Skin epidermis (tissue), 12 donors: ENCODE measurements at regions not wholly inside any gene's neighbourhood (a gene's known extent, or its start where the extent isn't known, plus 50 kb on each side); places are given as distances from the start of the nearest gene placed in this dataset.
"Not testable (repeated sequence)": the region's sequence is repeated elsewhere in the genome, so short reads cannot be mapped to it uniquely, and the experiment has no call there.

Experiments
- H3K27ac ChIP-seq, 21 experiments: fragments of 200-600 bp; sonication (generic) in 11 of 21; one replicate each; pipeline ENCODE4 v1.5.0; 2020; ENCODE audit warnings: mild to moderate bottlenecking in 3 of 21, inconsistent platforms in 2 of 21, moderate library complexity in 2 of 21
- H3K4me3 ChIP-seq, 7 experiments: fragments of 200-600 bp; sonication (generic) in 2 of 7; one replicate each; pipeline ENCODE4 v1.5.0; 2020; ENCODE audit warnings: inconsistent platforms in 2 of 7, mild to moderate bottlenecking in 2 of 7, moderate library complexity in 1 of 7

DNA sequence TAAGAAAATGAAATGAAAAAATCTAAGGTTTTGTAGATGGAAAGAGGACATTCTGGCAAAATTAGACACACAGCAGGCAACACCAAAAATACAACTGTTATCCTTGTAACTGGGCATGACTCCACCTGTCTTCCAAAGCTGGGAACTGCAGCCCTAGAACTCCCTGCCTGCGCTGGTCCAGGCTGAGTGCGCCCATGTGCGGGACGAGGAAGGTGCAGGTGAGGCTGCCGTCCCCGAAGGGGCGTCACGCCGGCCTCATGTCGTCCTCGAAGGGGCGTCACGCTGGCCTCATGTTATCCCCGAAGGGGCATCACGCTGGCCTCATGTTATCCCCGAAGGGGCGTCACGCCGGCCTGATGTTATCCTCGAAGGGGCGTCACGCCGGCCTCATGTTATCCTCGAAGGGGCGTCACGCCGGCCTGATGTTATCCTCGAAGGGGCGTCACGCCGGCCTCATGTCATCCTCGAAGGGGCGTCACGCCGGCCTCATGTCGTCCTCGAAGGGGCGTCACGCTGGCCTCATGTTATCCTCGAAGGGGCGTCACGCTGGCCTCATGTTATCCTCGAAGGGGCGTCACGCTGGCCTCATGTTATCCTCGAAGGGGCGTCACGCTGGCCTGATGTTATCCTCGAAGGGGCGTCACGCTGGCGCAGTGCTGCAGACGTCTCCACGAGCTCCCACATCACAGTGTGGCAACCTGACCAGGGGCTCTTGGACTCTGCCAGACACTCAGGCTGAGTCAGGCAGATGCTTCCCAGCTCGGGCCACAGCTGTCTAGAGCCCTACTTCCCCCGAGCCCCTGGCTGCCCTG lies 100.3 kb upstream of the SALL3 start:
- not testable (repeated sequence) for H3K4me3 ChIP-seq, H3K27ac ChIP-seq

DNA sequence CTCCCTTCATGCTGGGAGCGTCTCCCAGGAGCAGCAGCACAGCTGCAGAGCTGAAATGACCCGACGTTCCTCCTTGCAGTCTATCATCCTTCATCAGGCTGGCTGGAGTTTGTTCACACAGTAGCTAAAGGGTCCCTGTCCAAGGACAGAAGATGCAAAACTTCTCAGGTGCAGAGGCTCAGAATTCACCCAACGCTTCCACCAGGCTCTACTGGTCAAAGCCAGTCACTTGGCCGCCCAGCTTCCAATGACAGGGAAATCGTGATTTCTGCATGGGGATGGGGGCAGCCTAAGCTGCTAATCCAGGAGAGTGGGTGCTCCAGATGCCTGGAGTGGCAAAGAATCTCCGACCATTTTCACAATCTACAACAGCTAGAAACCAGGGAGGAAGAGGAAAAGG lies 97.0 kb upstream of the SALL3 start:
- H3K4me3 ChIP-seq: no peak overlapping the region
- no peak overlapping the region for H3K27ac ChIP-seq

DNA sequence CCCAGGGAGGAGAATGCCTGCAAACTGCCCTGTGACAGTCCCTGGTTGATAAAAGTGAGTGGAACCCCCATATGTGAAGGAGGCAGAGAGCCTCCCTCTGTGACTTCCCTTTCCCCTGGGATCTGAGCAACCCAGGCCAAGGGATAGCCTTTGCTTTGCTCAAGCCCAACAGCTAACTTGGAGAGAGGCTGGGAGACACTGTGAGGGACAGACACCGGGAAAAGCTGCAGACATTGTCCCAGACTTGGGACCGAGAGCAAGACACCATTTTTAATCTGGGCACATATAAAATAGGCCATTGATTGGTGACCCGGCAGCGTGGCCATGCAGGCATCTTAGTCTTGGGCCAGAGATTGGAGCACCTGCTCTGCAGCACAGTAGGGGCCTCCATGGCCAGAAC lies 96.1 kb upstream of the SALL3 start:
- Histone ChIP-seq H3K4me3 (no peak overlapping the region), H3K27ac (no peak overlapping the region)

DNA sequence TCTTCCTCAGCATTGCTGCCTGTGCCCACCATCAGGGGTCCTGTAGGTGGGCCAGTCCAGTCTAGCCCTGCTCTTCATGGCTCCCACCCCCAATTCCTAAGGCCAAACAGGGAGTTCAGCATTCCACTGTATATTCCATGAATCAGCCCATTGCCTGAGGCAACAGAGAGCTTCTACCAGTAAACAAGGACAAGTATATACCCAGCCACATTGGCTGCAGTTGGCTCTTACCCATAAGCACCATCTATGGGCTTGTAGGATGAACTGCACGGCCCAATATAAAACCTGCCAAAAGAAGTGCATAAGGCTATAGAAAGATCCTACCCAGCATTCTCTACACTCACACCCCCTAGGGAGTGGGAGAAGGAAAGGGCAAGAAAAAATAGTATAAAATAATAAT lies 95.1 kb upstream of the SALL3 start:
- Histone ChIP-seq H3K4me3 (no peak overlapping the region), H3K27ac (no peak overlapping the region)

DNA sequence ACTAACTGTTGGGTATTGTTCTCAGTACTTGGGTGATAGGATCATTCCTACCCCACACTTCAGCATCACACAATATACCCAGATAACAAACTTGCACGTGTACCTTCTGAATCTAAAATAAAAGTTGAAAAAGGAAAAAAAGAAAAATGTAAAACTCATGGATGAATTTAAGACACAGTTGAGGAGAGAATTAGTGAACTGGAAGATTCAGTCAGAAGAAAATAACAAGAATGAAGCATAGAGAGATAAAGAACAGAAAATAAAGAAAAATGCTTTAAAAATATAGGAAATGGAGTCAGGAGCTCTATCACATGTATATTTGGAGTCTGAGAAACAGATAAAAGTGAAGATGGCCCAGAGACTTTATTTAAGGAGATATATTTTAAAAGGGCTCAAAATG lies 90.4 kb upstream of the SALL3 start:
- Histone ChIP-seq H3K27ac (no peak overlapping the region), H3K4me3 (no peak overlapping the region)

DNA sequence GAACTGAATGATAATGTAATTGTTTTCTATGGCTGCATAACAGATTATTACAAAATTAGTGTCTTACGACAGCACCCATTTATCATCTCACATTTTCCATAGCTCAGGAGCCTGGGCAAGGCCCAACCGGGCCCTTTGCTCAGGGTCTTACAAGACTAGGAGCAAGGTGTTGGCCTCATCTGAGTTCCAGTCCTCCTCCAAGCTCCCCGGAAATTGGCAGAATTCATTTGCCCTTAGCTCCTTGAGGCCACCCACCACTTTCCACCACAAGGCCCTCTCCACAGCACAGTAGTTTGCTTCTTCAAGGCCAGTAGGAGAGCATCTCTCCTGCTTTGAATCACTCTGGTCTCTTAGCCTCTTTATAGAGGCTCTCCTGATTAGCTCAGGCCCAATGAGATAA lies 89.2 kb upstream of the SALL3 start:
- no peak overlapping the region for H3K4me3 ChIP-seq
- H3K27ac ChIP-seq: no peak overlapping the region

DNA sequence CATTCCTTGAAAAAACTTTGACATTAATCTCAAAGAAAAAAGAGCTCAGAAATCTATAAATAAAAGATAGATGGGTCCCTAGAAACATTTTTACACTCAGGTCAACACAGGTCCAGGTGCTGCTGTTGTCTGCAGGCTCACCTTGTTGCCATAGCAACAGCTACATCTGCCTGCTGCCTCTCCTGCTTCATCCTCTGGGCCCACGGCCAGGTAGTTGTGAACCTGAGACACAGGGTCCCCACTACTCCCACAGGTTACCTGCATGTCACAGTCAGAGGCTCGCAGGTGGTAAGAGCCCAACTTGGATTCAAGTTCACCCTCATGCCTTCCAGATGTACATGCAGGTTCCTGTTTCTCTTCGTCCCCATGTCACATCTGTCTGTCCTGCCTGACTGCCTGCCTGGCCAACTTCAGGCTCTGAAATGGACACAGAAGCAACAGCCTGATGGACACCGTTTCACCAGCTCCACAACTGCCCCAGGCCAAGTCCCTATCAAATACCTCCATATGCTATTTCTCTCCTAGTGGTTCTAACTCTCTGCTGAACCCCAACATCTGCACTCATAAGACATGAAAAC lies 88.3 kb upstream of the SALL3 start:
- Histone ChIP-seq H3K27ac (no peak overlapping the region), H3K4me3 (no peak overlapping the region)

DNA sequence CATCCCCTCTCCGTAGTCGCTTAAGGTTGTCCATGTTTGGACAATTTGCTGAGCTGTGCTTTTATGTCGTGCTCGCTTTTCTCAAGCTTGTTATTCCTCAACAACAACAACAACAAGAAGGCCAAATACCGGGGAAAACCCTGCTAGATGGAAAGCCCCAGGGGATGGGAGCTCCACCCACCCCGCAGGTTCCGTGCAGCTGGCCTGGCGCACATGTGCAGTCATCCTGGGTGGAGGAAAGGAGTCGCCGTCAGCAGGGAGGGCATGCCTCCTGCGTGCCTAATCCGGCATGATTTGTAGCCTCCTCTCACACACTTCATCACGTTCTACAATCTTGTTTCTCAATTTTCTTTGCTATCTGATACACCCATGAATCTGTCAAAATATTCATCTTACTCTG lies 87.4 kb upstream of the SALL3 start:
- H3K27ac ChIP-seq: no peak overlapping the region
- no peak overlapping the region for H3K4me3 ChIP-seq

DNA sequence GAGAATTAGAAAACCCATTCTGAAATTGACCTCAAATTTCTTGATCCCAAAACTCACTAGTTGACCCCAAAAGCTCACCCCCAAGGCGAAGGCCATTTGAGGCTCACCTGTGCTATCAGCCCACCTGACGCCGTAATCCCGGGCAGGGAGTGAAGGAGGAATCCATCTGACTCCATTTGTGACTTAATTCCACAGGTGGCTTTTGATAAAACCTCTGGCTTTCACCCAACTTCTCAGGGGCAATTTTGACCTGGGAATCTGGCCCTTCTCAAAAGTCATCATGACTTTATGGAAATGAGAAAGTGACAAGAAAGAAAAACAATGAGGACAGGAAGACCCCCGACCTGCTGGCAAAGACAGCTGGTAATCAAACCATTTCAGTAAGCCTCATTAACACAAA lies 86.9 kb upstream of the SALL3 start:
- Histone ChIP-seq H3K27ac (no peak overlapping the region), H3K4me3 (no peak overlapping the region)

DNA sequence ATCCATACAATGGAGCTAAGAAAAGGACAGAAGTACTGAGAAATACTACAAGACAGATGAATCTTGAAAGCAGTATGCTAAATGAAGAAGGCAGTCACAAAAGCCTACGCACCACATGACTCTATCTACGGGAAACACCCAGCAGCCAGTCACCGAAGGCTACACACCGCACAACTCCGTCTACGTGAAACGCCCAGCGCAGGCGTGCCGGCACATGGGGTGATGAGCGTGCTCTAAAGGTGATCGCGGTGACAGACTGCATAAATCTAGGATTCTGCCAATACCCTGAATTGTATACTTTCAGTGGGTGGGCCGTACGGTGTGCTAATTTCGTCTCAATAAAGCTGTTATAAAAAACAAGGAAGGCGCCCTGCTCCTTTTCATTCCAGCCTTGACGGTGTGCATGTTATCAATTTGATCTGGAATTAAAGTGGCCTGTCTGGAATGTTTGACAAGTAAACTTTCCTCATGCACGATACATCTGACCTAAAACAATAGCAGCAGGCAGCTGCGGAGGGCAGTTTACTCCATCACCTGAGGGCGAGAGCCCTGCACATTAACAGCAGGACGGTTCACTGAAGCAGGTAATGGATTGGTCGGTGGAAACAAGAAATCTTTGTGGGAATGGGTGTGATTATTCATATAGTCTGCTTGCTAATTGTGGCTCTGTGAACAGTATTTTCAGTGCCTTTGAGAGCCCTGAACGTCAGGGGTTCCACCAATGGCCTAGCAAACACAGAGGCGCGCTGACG lies 86.2 kb upstream of the SALL3 start:
- no peak overlapping the region for H3K27ac ChIP-seq
- H3K4me3 ChIP-seq: no peak overlapping the region

DNA sequence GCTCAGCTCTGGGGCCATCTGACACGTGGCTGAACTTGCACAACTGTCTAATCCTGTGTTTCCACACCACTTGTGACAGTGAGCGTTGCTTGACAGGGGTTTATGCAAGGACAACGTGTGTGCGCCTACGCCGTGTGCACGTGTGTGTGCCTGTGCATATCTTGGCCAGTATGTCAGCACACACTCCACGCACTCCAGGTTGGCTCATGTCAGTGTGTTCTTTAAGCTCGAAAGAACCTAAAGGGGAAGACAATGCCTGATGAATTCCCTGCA lies 85.6 kb upstream of the SALL3 start:
- no peak overlapping the region for H3K4me3 ChIP-seq
- no peak overlapping the region for H3K27ac ChIP-seq

DNA sequence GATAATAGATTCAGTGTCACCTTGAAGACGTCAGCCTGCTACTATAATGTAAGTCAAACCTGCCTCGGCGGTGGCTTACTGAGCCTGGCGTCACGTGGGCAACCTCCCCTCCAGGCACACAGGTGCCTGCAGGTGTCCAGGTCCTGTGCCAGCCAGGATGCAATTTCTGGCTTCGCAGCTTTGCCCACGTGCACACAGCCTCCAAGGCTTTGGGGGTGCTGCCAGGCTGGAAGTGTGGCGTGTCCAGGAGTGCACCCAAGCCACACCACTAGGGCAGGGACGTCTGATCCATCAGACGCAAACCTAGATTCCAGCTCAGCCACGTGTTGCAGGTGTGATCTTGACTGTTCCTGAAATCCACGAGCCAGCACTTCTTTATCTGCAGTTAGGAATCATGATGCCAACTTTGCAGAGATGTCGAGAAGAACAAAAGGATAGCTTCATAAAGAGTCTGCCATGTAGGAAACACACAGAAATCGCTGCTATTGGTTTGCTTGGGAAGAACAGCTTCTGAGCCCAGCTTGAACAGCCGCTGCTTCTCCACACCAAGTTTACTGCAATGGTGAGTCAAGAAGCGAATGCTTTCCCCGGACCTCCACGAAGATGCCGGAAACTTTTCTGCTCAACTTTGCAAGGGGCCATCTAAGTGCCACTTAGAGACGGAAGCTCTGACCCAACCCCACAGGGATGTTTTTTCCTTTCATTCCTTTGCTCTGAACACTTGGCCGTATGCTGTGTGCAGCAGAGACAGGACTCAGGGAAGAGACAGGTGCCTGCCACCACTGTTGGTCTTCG lies 84.2 kb upstream of the SALL3 start:
- Histone ChIP-seq H3K27ac (no peak overlapping the region), H3K4me3 (no peak overlapping the region)

DNA sequence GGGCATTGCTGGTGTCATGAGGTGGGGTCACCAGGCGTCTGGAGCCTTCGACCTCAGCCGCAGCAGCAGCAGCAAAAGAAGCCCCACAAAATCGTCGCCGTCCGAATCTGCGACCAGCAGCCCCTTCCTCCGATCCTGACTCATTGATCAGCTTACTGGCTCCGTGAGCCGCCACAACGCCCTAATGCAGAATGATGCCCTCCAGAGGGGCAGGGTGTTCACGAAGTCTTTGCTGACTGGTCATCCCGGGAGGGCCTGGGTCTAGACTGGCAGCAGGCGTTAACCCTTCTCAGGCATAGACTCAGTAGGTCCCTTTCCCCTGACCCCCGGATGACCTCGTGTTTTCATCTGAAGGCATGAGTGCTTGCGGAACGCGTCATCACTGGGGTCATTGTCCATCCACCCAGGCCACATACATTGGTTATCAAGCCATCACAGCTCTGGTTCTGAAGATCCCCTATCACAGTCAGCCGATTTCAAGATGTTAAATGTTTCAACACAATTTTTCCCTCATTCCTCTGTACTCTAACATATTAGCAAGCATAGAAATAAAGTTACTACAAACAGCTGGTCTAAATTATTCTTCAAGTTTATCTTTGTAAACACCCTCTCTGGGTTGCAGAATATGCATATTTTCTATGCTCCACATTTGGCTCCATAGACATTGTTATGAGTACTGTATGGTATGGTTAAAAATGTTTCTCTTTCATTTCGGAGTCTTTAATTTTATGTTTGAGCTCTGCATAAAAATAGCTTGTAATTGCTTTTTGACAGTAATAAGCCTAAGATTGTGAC lies 83.3 kb upstream of the SALL3 start:
- Histone ChIP-seq H3K27ac (no peak overlapping the region), H3K4me3 (no peak overlapping the region)

DNA sequence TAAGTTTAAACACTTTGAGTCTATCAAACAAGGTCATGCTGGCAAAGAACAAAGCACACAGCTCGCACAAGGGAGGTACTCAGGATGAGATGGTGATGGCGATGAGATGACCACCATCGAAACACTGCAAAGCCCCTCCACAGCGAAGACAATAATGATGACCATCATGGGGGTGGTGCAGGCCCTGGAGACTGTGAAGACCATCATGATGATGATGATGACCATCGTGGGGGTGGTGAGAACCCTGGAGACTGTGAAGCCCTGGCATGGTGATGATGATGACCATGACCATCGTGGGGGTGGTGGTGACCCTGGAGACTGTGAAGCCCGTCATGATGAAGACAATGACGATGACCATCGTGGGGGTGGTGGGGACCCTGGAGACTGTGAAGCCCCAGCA lies 81.6 kb upstream of the SALL3 start:
- Histone ChIP-seq H3K27ac (no peak overlapping the region), H3K4me3 (no peak overlapping the region)

DNA sequence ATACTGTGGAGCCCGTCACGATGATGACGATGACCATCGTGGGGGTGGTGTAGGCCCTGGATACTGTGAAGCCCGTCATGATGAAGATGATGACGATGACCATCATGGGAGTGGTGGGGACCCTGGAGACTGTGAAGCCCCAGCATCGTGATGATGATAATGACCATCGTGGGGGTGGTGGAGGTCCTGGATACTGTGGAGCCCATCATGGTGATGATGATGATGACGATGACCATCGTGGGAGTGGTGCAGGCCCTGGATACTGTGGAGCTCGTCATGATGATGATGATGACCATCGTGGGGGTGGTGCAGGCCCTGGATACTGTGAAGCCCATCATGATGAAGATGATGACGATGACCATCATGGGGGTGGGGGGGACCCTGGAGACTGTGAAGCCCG lies 81.0 kb upstream of the SALL3 start:
- H3K4me3 ChIP-seq: no peak overlapping the region
- no peak overlapping the region for H3K27ac ChIP-seq

DNA sequence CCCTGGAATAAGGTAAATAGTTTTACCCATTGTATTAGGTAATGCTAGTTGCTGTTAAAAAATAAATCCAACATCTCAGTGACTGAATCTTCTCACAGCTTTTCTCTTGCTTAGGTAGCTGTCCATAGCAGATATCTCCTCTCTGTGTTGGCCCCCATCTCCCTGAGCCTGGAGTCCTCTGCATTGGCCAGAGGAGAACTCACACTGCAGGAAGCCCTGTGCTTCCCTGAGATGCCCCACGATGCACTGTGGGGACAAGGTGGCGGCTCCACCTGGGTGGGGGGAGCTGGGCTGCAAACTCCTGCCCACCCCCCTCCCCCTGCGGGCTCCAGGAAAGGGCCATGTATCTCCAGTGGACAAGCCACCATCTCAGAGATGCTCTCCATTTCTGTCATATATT lies 80.4 kb upstream of the SALL3 start:
- H3K27ac ChIP-seq: no peak overlapping the region
- H3K4me3 ChIP-seq: no peak overlapping the region

DNA sequence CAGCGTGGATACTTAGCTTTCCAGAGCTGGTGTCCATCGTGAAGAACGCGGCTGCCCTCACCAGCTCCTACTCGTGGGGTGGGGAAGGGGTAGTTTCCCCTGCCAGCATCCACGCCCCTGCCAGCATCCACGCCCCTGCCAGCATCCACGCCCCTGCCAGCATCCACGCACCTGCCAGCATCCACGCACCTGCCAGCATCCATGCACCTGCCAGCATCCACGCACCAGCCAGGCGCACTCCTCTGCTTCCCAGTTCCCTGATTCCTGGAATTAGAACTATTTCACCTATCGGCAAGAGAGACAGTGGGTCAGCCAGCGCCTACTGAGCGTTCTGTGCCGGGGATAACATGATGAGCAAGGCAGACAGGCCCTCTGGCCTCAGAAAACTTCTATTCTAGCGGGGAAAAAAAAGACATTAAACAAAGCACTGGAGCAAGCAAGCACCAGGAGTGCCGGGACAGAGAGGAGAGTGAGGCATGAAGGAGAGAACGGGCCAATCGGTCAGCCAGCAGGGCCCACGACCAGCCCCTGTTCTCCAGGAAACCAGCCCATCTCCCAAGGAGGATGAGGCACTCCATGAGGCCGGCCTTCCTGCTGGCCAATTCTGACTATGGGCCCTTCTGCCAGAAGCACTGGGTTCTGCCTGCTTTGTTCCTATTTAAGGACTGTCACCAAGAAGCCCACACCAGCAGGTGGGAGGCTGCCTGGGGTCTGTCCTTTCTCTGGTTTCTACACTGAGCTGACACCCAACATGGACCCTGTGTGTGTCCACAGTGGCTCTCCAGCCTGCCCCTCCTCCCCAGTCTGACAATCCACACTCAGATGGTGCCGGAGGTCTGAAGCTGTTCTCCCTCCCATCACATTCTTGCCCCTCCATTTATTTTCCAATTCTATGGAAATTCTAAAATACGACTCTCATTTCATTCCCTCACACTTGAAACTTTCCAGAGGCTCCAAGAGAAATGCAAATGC lies 78.4 kb upstream of the SALL3 start:
- no peak overlapping the region for H3K27ac ChIP-seq
- no peak overlapping the region for H3K4me3 ChIP-seq

DNA sequence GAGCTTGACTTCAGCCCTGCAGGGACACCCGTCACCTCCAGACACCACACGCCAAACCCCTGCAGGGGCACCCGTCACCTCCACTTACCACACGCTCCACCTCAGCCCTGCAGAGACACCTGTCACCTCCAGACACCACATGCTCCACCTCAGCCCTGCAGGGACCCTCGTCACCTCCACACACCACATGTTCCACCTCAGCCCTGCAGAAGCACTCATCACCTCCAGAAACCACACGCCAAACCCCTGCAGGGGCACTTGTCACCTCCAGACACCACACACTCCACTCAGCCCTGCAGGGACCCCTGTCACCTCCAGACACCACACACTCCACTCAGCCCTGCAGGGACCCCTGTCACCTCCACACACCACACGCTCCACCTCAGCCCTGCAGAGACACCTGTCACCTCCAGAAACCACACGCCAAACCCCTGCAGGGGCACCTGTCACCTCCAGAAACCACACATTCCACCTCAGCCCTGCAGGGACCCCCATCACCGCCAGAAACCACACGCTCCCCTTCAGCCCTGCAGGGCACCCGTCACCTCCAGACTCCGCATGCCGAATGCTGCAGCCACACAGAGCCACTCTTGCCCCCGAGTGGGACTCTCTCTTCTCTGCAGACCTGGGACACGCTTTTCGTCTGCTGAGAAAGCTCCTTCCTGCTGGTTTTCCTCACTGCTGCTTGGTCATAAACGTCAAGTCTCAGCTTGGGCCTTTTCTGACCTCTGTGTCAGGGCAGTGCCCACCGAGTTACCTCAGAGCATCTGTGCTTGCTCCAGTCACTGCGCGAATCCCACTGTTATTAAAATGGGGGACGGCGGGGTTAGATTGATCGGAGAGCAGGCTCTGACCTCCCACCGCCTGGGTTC lies 77.5 kb upstream of the SALL3 start:
- Histone ChIP-seq H3K4me3 (no peak overlapping the region), H3K27ac (no peak overlapping the region)
